Stomach (tissue), 8 donors: ENCODE measurements at regions not wholly inside any gene's neighbourhood (a gene's known extent, or its start where the extent isn't known, plus 50 kb on each side); places are given as distances from the start of the nearest gene placed in this dataset.

ENCODE experiments used
- DNase-seq, 2 donors: peaks; one replicate each; pipeline versions ENCODE4 v3.0.0 to v3.0.0-alpha.2; 2013 to 2019
- H3K27ac ChIP-seq, 5 donors: fragments of 200-600 bp in 4 of 5; sonication (generic) in 4 of 5; one replicate each; pipeline ENCODE4 v1.5.1; 2013 to 2019; ENCODE audit warnings: mild to moderate bottlenecking in 1 of 5, moderate library complexity in 1 of 5
- H3K27me3 ChIP-seq, 3 donors: fragments of 200-600 bp; sonication (generic); one replicate each; pipeline ENCODE4 v1.5.1; 2017 to 2019; ENCODE audit warnings: mixed run types in 1 of 3
- H3K36me3 ChIP-seq, 4 donors: fragments of 200-600 bp; sonication (generic); 1 replicate in 3 of 4; 2 replicates in 1 of 4; pipeline ENCODE4 v1.5.1; 2016 to 2019
- H3K4me1 ChIP-seq, 4 donors: fragments of 200-600 bp; sonication (generic); one replicate each; pipeline ENCODE4 v1.5.1; 2016 to 2019
- H3K4me3 ChIP-seq, 4 donors: fragments of 200-600 bp; sonication (generic) in 3 of 4; one replicate each; pipeline ENCODE4 v1.5.1; 2016 to 2019; ENCODE audit warnings: mild to moderate bottlenecking in 1 of 4
- H3K9me3 ChIP-seq, 4 donors: fragments of 200-600 bp; sonication (generic); one replicate each; pipeline ENCODE4 v1.5.1; 2016 to 2019
- EP300 ChIP-seq: sonication (generic); formaldehyde crosslinking; IDR thresholded peaks from one replicate; pipeline ENCODE4 v1.6.1; 2017; ENCODE audit warnings: antibody characterized with exemption
- POLR2A ChIP-seq, 4 donors: fragments of 450-650 bp; IDR thresholded peaks; one replicate each; pipeline ENCODE4 v1.6.1; 2016; ENCODE audit warnings: antibody characterized with exemption in 4 of 4, control low read depth in 2 of 4, mild to moderate bottlenecking in 1 of 4, moderate library complexity in 1 of 4
- POLR2AphosphoS5 ChIP-seq, 3 donors: sonication (generic); formaldehyde crosslinking; IDR thresholded peaks; one replicate each; pipeline ENCODE4 v1.6.1; 2016; ENCODE audit warnings: antibody characterized with exemption in 3 of 3
- WGBS, 5 donors: extraction: QIAGEN DNeasy Blood & Tissue Kit in 3 of 5; methylation state at CpG; one replicate each; pipeline versions ENCODE4 v1.1.5 to v1.1.7; 2013 to 2018; 5-methylcytosine and 5-hydroxymethylcytosine counted together
- intact Hi-C: fragments of 100-400 bp; cut with DNase I; formaldehyde crosslinking; loops from one replicate; pipeline ENCODE4 v1.15.1; 2023; ENCODE audit warnings: low total_unique reads
- TF ChIP-seq, protein P1 (sequence below), 7 experiments: fragments of 450-650 bp in 4 of 7; fragments of 200-600 bp in 3 of 7; sonication (generic) in 3 of 7; IDR thresholded peaks; one replicate each; pipeline ENCODE4 v1.5.1; 2016 to 2019; ENCODE audit warnings: antibody characterized with exemption in 7 of 7, control low read depth in 2 of 7, mild to moderate bottlenecking in 1 of 7
- donor health status: healthy with polysubstance abuse.
- donor health status: Bipolar disorder and iron deficiency.
- donor health status: healthy.

DNA sequence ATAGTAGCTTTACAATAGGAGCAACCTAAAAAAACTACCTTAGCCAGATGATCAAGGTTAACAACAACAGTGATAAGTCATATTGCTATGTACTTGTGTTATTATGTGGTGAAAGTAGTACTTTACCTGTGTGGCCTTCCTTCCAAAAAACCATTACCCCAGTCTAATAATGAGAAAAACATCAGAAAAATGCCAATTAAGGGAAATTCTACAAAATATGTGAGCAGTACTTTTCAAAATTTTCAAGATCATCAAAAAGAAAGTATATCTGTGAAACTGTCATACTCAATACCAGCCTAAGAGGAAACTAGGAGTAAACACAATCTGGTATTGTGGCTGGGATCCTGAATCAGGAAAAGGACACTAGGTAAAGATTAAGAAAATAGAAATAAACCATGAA lies 165.3 kb upstream of the PKP2 start:
- Histone ChIP-seq H3K36me3 (no peaks in the 10 kb centered on the region), H3K27ac (no peak overlapping the region), H3K4me1 (no peaks in the 10 kb centered on the region), H3K4me3 (no peak overlapping the region), H3K27me3 (no peaks in the 10 kb centered on the region), H3K9me3 (peaks cover 0 to 12% (median 8%) of the 10 kb centered on the region in 4 donors)
- TF ChIP-seq EP300 (no peak), POLR2A (IDR thresholded peaks at IDR 0.05) (no peak), POLR2AphosphoS5 (IDR thresholded peaks at IDR 0.05) (no peak)
- TF ChIP-seq, protein P1, sequence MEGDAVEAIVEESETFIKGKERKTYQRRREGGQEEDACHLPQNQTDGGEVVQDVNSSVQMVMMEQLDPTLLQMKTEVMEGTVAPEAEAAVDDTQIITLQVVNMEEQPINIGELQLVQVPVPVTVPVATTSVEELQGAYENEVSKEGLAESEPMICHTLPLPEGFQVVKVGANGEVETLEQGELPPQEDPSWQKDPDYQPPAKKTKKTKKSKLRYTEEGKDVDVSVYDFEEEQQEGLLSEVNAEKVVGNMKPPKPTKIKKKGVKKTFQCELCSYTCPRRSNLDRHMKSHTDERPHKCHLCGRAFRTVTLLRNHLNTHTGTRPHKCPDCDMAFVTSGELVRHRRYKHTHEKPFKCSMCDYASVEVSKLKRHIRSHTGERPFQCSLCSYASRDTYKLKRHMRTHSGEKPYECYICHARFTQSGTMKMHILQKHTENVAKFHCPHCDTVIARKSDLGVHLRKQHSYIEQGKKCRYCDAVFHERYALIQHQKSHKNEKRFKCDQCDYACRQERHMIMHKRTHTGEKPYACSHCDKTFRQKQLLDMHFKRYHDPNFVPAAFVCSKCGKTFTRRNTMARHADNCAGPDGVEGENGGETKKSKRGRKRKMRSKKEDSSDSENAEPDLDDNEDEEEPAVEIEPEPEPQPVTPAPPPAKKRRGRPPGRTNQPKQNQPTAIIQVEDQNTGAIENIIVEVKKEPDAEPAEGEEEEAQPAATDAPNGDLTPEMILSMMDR (IDR thresholded peaks at IDR 0.05): no peak
- intact Hi-C loops: no loop called here
- DNase-seq: no peak

DNA sequence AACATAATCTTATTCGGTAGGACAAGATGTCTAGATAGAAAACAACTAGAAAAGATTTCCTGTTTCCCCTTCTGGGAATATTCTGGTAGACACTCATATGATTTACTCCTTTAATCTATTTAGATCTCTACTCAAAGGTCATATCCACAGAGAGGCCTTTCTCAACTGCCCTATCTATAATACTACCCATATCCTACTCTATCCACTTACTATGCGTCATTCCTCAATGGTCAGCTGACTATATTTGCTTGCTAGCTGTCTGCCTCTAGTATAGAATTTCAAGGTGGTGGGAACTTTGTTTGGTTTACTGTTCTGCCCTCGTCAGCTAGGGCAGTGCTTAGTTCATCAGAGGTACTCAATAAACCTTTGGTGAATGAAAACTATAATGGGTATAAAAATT lies 157.8 kb upstream of the PKP2 start:
- TF ChIP-seq POLR2AphosphoS5 (IDR thresholded peaks at IDR 0.05) (no peak), EP300 (no peak), POLR2A (IDR thresholded peaks at IDR 0.05) (no peak)
- TF ChIP-seq, protein P1 (IDR thresholded peaks at IDR 0.05): no peak
- no peaks in the 10 kb centered on the region for H3K4me1 ChIP-seq
- intact Hi-C loops: no loop called here
- no peak overlapping the region for H3K27ac ChIP-seq
- DNase-seq: no peak
- H3K27me3 ChIP-seq: no peaks in the 10 kb centered on the region
- H3K36me3 ChIP-seq: no peaks in the 10 kb centered on the region
- WGBS, 5 donors: 59 to 63% (median 62%) methylated on average over 3 of the region's 3 CpGs
- H3K4me3 ChIP-seq: no peak overlapping the region
- no peaks in the 10 kb centered on the region for H3K9me3 ChIP-seq

GRCh38 chr12:33052141-33053051 lies 155.8 kb upstream of the PKP2 start:
- WGBS, 5 donors: 91 to 94% (median 91%) methylated on average over 9 to 41 of the region's 41 CpGs
- DNase-seq: no peak
- H3K4me3 ChIP-seq: no peak overlapping the region
- no peaks in the 10 kb centered on the region for H3K4me1 ChIP-seq
- TF ChIP-seq POLR2A (IDR thresholded peaks at IDR 0.05): no peak
- TF ChIP-seq POLR2AphosphoS5 (IDR thresholded peaks at IDR 0.05): no peak
- TF ChIP-seq EP300: no peak
- TF ChIP-seq, protein P1 (IDR thresholded peaks at IDR 0.05): no peak
- intact Hi-C loops: no loop called here
- no peaks in the 10 kb centered on the region for H3K9me3 ChIP-seq
- no peaks in the 10 kb centered on the region for H3K36me3 ChIP-seq
- no peaks in the 10 kb centered on the region for H3K27me3 ChIP-seq
- H3K27ac ChIP-seq: no peak overlapping the region

DNA sequence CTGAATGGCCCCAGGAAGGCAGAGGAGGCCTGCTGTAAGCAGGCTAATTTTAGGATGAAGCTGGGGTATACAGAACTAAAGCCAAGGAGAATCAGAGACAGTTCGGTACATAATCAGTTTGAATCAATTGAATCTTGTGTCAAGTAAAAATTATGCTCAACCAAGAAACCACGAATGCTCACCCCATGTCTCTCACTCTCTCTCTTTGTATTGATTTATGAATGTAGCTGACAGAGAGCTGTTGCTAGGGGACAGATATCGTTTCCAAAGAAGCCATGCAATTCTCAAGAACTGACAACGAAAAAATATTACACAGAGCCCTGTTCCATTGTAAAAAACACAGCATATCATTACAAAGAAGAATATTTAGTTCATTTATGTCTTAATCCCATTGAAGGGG lies 151.1 kb upstream of the PKP2 start:
- no peak for DNase-seq
- Histone ChIP-seq H3K9me3 (no peaks in the 10 kb centered on the region), H3K27ac (no peak overlapping the region), H3K4me1 (no peaks in the 10 kb centered on the region), H3K36me3 (no peaks in the 10 kb centered on the region), H3K4me3 (no peak overlapping the region), H3K27me3 (no peaks in the 10 kb centered on the region)
- 42 to 59% (median 57%) methylated on average over 4 of the region's 4 CpGs for WGBS, 5 donors
- no peak for TF ChIP-seq POLR2AphosphoS5 (IDR thresholded peaks at IDR 0.05)
- TF ChIP-seq POLR2A (IDR thresholded peaks at IDR 0.05): no peak
- TF ChIP-seq, protein P1 (IDR thresholded peaks at IDR 0.05): no peak
- no peak for TF ChIP-seq EP300
- intact Hi-C loops: no loop called here
